Activated CD4-positive, alpha-beta T cell treated with anti-CD3 and anti-CD28 coated beads, Interleukin-10, Interleukin-2, amounts not matched to agents 100 ng/mL and 50 ng/mL, durations not matched to agents 16 hours and 8 hours (primary cell): ENCODE measurements at regions not wholly inside any gene's neighbourhood (a gene's known extent, or its start where the extent isn't known, plus 50 kb on each side); places are given as distances from the start of the nearest gene placed in this dataset.
"Not testable (repeated sequence)": the region's sequence is repeated elsewhere in the genome, so short reads cannot be mapped to it uniquely, and the experiment has no call there.

Experiments used
- DNase-seq: peaks from one replicate; pipeline ENCODE4 v3.0.0-alpha.2; 2020

GRCh38 chr20:47991875-47992488, 206.7 kb upstream of the SULF2 start:
- DNase-seq, result no peak

DNA sequence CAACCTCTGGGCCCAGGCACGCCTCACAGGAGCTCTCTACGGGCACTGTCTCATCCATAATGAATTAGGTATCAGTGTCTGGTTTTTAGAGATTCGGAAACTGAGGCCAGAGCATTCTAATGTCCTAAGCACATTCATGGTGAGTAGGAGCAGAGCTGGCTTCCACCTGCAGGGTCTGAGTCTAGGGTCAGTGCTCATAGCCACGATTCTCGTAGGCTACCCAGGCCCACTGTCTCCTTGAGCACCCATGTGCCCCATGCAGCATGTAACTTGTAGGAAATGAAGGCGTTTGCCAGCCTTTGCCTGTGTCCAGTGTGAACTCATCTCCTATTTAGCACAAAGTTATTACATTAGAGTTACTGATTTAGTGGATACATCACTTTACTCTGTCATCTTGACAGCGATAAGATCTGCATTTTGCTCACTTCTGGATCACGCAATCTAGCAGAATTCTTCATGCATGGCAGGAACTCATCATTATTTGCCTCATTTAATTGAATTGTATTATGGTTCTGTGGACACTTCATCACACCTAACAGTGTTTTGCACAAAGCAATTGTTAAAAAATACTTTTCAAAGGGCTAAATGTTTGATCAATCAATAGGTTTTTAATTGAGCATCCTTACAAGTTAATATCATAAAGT, 205.3 kb upstream of the SULF2 start:
- no peak for DNase-seq

GRCh38 chr20:47989957-47990356, 204.7 kb upstream of the SULF2 start:
- DNase-seq, result no peak

DNA sequence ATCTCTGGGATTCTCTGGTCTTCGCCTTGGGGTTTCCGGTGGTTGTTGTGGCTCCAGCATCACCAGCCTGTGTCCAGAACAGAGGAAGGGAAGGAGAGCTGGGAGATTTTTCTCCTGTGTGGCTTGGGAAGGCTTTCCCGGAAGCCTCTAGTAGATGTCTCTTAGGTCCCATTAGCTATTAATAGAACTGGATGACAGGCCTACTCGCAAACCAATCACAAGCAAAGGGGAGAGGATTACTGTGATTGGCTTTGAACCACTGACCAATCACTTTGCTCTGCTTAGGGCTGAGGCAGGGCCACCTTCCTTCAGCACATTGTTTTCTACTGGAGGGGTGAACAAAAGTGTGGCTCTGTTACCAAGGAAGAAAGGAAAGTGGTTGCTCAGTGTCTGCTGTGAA, 203.4 kb upstream of the SULF2 start:
- no peak for DNase-seq

- no peak for DNase-seq
Observed at GRCh38 chr20:47985092-47985850, 200.0 kb upstream of the SULF2 start.

- no peak for DNase-seq
Observed at GRCh38 chr20:47984437-47984836, 199.2 kb upstream of the SULF2 start.

GRCh38 chr20:47983642-47984041, 198.4 kb upstream of the SULF2 start:
- not testable (repeated sequence) for DNase-seq

DNA sequence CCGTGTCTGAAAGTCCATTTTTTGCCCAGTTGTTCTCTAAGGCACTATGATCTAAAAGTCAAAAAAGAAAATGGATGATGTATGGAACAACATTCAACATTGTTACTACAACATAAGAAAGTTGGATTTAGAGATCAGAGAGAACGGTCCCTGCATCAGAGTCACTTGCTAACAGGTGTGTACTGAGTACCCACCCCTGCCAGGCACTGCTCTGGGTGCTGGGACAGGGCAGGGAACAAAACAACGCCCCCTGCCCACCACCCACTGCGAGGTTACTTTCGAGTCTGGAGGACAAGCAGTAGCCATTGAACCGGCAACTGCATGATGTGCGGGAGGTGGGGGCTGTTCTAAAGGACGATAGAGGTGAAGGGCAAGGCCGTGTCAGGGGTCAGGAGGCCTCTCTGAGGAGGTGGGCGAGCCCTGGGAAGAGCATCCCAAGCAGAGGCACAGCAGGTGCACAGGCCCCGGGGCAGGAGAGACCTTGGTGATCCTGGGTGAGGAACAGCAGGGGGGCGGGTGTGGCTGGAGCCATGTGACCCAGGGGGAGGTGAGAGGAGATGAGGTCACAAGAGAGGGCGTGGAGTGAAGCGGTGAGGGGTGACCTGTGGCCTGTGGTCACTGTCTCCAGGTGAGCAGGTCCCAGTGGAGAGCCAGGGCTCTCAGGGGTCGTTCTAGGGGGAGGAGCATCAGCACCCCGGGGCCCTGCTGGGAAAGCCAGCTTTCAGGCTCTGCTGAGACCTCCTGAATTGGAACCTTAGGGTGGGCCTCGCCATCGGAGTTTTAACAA, 197.5 kb upstream of the SULF2 start:
- no peak for DNase-seq

GRCh38 chr20:47981222-47981621, 195.9 kb upstream of the SULF2 start:
- DNase-seq, result no peak

DNA sequence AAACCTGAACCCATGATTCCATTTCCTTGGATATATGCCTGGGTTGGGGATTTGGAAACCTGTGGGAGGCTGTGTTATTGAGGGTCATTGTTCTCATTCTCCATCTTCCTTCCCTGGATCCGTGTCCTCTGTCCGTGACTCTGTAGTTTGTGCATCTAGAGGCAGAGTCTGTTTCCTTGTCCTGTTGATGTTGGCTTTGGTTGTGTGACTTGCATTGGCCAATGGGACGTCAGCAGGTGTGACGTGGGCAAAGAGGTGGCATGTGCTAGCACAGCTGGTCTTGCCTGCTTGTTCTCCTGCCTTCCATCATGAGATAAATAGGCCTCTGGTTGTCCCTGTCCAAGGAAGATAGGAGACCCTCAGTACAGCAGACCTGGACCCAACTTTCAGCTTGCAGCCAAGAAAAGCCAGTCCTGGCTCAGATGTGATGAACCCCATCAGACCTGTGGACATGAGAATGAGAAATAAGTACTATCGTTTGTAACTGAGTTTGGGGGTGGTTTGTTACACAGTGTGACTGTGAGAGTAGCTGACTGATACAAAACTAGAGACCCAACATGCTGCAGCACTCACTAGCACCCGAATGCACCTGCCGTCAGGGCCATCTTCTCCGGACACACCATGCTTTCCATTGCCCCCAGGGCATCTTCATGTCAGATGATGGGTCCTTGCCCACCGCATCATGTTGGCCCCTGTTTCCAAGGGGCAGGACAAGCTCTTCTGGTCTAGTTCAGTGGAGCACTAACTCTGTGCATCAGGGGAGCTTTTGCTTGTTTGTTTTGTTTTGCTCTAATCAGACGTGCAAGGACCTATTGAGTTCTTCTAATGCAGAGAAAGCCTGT, 195.3 kb upstream of the SULF2 start:
- no peak for DNase-seq

- not testable (repeated sequence) for DNase-seq
Observed at GRCh38 chr20:47979361-47980095, 194.2 kb upstream of the SULF2 start.

- not testable (repeated sequence) for DNase-seq
Observed at GRCh38 chr20:47978428-47979120, 193.3 kb upstream of the SULF2 start.

DNA sequence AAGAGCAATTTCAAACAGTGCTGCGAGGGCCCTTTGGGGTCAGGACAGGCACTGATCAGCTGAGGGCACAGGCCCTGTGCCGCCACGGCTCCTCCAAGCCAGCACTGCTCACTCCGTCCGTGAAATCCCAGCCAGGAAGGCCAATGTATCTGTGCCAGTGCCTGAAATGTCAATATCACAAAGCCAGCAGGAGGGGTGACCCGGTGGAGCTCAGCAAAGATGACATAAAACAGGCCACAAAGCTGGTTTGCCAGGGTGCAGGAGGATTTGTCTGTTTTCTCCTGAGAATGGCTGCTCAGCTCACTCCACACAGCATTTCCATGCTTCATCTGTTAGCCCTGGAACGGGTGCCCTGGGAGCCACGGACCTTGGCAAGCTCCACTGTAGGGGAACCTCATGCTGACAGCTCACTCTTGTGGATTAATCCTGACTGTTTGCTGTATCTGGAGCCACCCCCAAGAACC, 192.5 kb upstream of the SULF2 start:
- DNase-seq, result not testable (repeated sequence)

- DNase-seq, result not testable (repeated sequence)
Observed at GRCh38 chr20:47977017-47977788, 191.9 kb upstream of the SULF2 start.

GRCh38 chr20:47974234-47974878, 189.1 kb upstream of the SULF2 start:
- DNase-seq, result no peak

GRCh38 chr20:47973519-47974233, 188.4 kb upstream of the SULF2 start:
- DNase-seq, result no peak

GRCh38 chr20:47972916-47973309, 187.6 kb upstream of the SULF2 start:
- no peak for DNase-seq

DNA sequence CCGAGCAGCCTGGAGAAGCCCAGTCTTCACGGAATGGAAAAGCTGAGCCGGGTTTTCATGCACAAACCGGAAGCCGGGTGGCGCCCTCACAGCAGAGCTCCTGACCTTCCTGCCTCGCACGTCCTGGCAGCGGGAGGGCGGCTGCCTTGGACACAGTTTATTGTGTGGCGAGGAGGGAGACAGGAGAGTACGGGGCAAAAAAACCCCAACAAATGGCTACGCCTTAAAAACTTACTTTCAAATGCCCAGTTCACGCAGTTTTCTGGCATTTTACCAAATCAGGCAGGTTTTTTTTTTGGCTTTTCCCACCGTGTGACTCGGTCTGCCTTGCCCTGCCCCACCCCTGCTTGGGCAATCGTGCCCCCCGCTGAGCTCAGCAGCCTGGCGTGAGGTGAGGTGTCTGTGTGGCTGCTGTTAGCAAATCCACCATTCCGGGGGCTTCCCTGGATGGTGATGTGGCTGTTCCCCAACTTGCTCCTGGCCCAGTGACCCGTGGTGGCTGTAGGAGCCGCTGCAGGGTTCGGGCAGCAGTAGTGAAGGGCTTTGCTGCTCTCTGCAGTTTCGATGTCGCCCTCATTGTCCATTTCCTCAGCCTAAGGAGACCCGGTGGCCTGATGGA, 187.1 kb upstream of the SULF2 start:
- not testable (repeated sequence) for DNase-seq
